ENCODE measurements at regions not wholly inside any gene's neighbourhood (a gene's known extent, or its start where the extent isn't known, plus 50 kb on each side); places are given as distances from the start of the nearest gene placed in this dataset.
"Not testable (repeated sequence)": the region's sequence is repeated elsewhere in the genome, so short reads cannot be mapped to it uniquely, and the experiment has no call there.

DNA sequence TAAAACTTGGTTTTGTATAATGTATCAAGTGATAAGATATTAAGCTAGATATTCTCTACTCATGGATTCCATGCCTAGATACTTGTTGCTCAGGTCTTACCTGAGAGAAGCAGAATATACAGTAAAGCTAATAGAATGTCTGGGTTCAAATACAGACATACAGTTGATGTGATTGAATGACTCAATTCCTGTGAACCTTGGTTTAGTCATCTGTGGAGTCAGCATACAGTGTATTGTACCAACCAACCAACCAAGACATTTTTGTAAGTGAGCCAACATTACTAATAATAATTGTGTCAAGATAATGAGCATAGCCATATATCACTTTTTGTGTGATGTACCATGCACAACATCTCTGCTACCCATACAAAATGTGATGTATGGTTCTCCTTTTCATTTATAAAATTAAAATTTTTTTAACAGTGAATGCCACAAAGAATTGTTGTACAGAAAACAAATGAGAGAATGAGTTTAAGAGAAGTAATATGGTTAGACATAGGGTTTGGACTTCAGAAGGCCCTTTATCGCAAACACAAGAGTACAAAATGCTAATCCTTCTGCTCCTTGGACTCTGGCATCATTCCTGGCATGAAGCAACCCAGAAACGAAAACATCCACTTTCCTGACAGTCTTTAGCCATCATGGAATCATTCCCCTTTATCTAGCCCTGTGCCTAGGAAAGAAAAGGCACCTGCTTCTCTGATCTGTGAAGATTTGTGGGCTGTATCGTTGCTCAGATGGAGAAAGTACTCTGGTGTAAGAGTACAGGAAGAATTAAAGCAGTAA lies 977.2 kb upstream of the USP15 start:
- Mint-ChIP-seq H3K9me3 (peaks cover 12 to 49% (median 40%) of the 10 kb centered on the region in 6 donors), H3K27ac (no peak overlapping the region), H3K27me3 (ENCODE audit: low read depth in 3 of 3) (peaks cover 0 to 2% (median 0%) of the 10 kb centered on the region in 3 donors), H3K36me3 (peaks cover 0 to 3% (median 0%) of the 10 kb centered on the region in 3 donors), H3K4me3 (no peak overlapping the region), H3K4me1 (no peaks in the 10 kb centered on the region)
- DNase-seq, result no peak

DNA sequence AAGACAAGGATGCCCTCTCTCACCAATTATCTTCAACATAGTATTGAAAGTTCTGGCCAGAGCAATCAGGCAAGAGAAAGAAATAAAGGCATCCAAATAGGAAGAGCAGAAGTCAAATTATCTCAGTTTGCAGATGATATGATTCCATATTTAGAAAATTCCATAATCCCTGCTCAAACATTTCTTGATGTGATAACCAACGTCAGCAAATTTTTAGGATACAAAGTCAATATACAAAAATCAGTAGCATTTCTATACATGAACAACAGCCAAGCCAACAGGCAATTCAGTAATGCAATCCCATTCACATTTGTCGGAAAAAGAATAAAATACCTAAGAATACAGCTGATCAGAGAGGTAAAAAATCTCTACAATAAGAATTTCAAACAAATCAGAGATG lies 969.7 kb upstream of the USP15 start:
- Mint-ChIP-seq H3K27ac (no peak overlapping the region), H3K4me1 (no peaks in the 10 kb centered on the region), H3K36me3 (peaks cover 0 to 3% (median 0%) of the 10 kb centered on the region in 3 donors), H3K9me3 (peaks cover 24 to 67% (median 51%) of the 10 kb centered on the region in 6 donors), H3K27me3 (ENCODE audit: low read depth in 3 of 3) (no peaks in the 10 kb centered on the region), H3K4me3 (no peak overlapping the region)
- DNase-seq, result no peak

DNA sequence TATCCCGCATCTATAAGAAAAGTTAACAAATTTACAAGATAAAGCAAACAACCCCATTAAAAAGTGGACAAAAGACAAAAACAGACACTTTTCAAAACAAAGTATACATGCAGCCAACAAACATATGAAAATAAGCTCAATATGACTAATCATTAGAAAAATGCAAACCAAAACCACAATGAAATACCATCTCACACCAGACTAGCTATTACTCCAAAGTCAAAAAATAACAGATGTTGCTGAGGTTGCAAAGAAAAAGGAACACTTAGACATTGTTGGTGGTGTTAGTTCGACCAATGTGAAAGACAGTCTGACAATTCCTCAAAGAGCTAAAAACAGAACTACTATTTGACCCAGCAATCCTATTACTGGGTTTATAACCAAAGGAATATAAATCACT lies 968.6 kb upstream of the USP15 start:
- no peak for DNase-seq
- Mint-ChIP-seq H3K4me3 (no peak overlapping the region), H3K36me3 (peaks cover 0 to 3% (median 0%) of the 10 kb centered on the region in 3 donors), H3K27me3 (ENCODE audit: low read depth in 3 of 3) (no peaks in the 10 kb centered on the region), H3K4me1 (no peaks in the 10 kb centered on the region), H3K9me3 (peaks cover 22 to 64% (median 47%) of the 10 kb centered on the region in 6 donors), H3K27ac (no peak overlapping the region)

DNA sequence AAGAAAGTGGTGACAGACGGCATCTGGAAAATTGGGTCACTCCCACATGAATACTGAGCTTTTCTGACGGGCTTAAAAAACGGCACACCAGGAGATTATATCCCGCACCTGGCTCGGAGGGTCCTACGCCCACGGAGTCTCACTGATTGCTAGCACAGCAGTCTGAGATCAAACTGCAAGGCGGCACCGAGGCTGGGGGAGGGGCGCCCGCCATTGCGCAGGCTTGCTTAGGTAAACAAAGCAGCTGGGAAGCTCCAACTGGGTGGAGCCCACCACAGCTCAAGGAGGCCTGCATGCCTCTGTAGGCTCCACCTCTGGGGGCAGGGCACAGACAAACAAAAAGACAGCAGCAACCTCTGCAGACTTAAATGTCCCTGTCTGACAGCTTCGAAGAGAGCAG lies 966.2 kb upstream of the USP15 start:
- not testable (repeated sequence) for H3K36me3 Mint-ChIP-seq; H3K27ac Mint-ChIP-seq; H3K27me3 Mint-ChIP-seq (ENCODE audit: low read depth in 3 of 3); H3K4me1 Mint-ChIP-seq; H3K4me3 Mint-ChIP-seq; DNase-seq
- peaks cover 16 to 45% (median 39%) of the 10 kb centered on the region in 6 donors for H3K9me3 Mint-ChIP-seq

DNA sequence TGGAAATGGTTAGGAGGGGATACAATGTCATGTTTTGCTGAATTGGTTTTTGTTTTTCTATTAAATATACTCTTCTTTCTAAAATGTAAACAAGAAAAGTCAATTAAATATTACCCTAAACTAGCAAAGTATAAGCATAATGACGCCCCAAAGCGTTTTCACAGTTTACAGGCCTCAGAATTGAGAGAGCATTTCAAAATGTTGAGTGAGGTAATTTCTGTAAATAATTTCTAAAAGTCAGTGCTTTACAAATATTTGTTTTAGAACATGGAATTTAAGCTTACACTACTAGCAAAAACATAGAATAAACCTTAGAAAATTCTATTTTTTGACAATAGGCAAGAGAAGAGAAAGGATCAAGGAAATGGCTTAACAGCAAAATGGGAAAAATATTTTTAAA lies 958.4 kb upstream of the USP15 start:
- Mint-ChIP-seq H3K9me3 (peaks cover 5 to 20% (median 8%) of the 10 kb centered on the region in 6 donors), H3K4me3 (no peak overlapping the region), H3K27me3 (ENCODE audit: low read depth in 3 of 3) (peaks cover 0 to 2% (median 0%) of the 10 kb centered on the region in 3 donors), H3K27ac (no peak overlapping the region), H3K4me1 (no peaks in the 10 kb centered on the region), H3K36me3 (no peaks in the 10 kb centered on the region)
- DNase-seq, result no peak

DNA sequence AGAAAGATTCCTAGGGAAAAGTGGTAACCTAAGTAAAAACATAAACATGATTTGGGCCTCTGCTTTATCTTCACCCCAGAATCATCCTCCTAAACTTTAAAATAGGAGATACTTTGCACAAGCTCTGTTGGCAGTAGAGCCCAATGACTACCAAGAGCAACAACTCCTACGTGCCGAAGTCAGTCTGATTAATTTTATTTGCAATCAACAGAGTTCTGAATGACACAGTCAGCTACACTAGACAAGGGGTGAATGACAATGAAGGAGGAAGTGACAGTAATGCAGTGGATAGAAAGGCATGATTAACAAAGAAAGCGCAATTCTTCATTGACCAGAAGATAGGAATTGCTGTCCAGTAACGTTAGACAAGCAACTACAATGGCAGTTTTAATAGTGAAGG lies 957.9 kb upstream of the USP15 start:
- DNase-seq, result no peak
- Mint-ChIP-seq H3K27ac (no peak overlapping the region), H3K9me3 (peaks cover 8 to 17% (median 13%) of the 10 kb centered on the region in 6 donors), H3K36me3 (no peaks in the 10 kb centered on the region), H3K4me1 (no peaks in the 10 kb centered on the region), H3K4me3 (no peak overlapping the region), H3K27me3 (ENCODE audit: low read depth in 3 of 3) (no peaks in the 10 kb centered on the region)

DNA sequence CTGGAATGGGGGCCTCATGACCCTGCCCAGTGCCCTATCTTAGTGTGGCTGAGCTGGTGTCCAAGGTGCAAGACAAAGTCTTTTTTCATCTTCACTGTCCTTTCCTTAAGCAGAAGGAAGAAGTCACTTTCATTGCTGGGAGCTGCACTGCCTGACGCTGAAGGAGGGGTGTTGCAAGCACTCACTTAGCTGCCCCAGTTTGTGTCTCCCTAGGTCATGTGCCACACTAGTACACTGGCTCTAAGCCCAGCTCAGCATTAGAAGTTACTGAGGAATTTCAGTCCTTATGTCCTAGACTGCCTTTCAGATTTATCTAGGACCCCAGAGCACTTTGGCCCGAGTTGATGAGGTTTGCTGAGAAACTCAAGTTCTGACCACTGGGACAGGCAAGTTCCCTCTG lies 952.0 kb upstream of the USP15 start:
- peaks cover 17 to 27% (median 23%) of the 10 kb centered on the region in 6 donors for H3K9me3 Mint-ChIP-seq
- no peak overlapping the region for H3K4me3 Mint-ChIP-seq
- no peak for DNase-seq
- H3K27ac Mint-ChIP-seq, result no peak overlapping the region
- H3K27me3 Mint-ChIP-seq (ENCODE audit: low read depth in 3 of 3), result no peaks in the 10 kb centered on the region
- H3K4me1 Mint-ChIP-seq, result no peaks in the 10 kb centered on the region
- H3K36me3 Mint-ChIP-seq, result no peaks in the 10 kb centered on the region

DNA sequence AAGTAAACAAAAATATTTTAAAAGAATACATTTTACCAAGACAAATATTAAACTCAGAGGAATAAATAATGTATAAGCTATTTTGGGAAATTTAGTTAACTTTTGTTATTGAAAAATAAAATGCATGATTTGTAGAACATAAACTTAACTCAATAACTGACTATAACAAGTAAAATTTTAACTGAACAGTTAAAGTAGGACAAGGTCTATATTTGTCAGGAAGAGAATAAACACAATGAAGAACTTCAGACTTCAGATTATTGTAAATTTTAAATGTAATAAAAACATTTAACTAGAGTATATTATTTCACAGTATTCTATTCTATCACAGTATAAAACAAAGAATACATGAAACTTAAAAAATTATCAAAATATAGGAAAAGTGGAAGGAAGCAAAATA lies 948.8 kb upstream of the USP15 start:
- H3K4me3 Mint-ChIP-seq, result no peak overlapping the region
- H3K36me3 Mint-ChIP-seq, result no peaks in the 10 kb centered on the region
- no peak for DNase-seq
- no peaks in the 10 kb centered on the region for H3K4me1 Mint-ChIP-seq
- H3K9me3 Mint-ChIP-seq, result peaks cover 16 to 36% (median 25%) of the 10 kb centered on the region in 6 donors
- no peak overlapping the region for H3K27ac Mint-ChIP-seq
- peaks cover 0 to 2% (median 0%) of the 10 kb centered on the region in 3 donors for H3K27me3 Mint-ChIP-seq (ENCODE audit: low read depth in 3 of 3)

DNA sequence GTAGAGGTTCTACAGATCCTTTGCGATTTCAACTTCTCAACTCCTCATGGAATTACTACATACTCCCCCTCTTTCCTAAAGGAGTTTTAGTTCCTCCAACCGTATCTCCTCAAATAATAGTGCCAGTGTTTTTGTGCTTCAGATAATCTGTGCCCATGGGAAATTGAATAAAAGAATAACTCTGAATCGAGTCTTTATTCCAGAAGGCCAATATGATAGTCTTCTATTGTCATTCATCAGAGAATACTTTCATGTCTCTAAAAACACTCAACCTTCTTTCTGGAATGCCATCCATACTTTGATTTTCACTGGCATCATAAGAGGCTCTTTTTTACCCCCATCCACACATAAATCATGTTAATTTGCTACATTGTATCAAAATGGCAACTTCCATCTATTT lies 911.3 kb upstream of the USP15 start:
- no peak overlapping the region for H3K27ac Mint-ChIP-seq
- no peak for DNase-seq
- H3K4me1 Mint-ChIP-seq, result no peaks in the 10 kb centered on the region
- peaks cover 0 to 3% (median 0%) of the 10 kb centered on the region in 3 donors for H3K36me3 Mint-ChIP-seq
- no peak overlapping the region for H3K4me3 Mint-ChIP-seq
- peaks cover 6 to 28% (median 7%) of the 10 kb centered on the region in 6 donors for H3K9me3 Mint-ChIP-seq
- H3K27me3 Mint-ChIP-seq (ENCODE audit: low read depth in 3 of 3), result no peaks in the 10 kb centered on the region

DNA sequence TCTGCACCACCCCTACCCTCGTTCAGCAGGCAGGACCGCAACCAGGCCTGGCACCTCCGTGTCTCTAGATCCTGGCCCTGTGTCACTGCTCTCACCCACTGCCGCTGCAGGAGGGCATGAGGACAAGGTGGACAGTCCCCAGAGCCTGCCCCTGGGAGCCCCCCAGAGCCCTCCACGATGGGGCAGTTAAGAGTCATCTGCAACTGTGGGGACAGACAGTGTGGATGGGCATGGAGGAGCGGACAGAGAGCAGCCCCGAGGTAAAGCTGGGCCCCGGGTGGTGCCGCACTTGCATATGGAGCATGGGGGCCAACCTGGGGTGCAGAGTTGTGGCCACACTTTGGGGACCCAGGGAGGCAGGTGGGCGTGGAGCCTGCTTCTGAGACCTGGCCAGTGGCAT lies 905.1 kb upstream of the USP15 start:
- H3K27ac Mint-ChIP-seq, result no peak overlapping the region
- peaks cover 2 to 26% (median 10%) of the 10 kb centered on the region in 6 donors for H3K9me3 Mint-ChIP-seq
- no peaks in the 10 kb centered on the region for H3K36me3 Mint-ChIP-seq

DNA sequence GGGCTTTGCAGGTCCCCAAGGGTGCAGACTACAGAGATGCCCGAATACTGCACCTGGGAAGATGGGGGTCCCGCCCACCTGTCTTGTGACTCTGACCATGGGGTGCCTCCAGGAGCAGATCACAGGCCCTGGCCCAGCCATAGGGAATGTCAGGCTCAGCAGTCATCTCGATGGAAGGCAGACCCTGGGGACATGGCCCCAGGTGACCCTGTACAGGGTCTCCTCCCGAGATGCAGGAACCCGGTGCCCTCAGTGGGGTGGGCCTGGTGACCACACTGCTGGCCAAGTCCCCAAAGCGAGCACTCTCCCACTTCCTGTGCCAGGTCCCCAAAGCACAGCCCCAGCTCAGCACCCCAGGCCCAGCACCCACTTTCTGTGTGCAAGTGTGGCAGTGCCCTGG lies 903.7 kb upstream of the USP15 start:
- Mint-ChIP-seq H3K36me3 (no peaks in the 10 kb centered on the region), H3K4me3 (no peak overlapping the region), H3K27ac (no peak overlapping the region), H3K4me1 (no peaks in the 10 kb centered on the region), H3K9me3 (peaks cover 2 to 18% (median 10%) of the 10 kb centered on the region in 6 donors), H3K27me3 (ENCODE audit: low read depth in 3 of 3) (no peaks in the 10 kb centered on the region)
- no peak for DNase-seq

More for the DNA sequence above, 905.1 kb upstream of the USP15 start:
- DNase-seq, result no peak
- Mint-ChIP-seq H3K4me3 (no peak overlapping the region), H3K27me3 (ENCODE audit: low read depth in 3 of 3) (no peaks in the 10 kb centered on the region), H3K4me1 (no peaks in the 10 kb centered on the region)

DNA sequence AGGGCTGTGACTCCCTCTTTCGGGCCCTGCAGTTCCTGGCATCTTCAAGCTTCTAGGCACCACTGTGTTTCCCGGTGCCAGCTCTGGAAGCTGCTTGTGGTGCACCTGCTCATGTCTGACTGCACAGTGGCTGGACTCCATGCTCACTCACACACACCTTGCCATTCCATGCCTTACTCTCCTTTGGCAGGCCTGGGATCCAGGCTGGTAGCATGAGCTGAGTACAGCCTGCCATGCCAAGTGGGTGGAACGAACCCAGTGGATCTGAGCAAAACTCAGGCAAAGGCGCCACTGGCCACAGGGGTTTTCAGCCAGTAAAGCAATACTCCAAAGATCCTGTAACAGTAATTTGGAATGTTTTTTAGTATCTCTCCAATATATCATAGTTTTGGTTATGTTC lies 902.7 kb upstream of the USP15 start:
- no peak for DNase-seq
- Mint-ChIP-seq H3K4me1 (no peaks in the 10 kb centered on the region), H3K9me3 (peaks cover 5 to 24% (median 13%) of the 10 kb centered on the region in 6 donors), H3K4me3 (no peak overlapping the region), H3K36me3 (no peaks in the 10 kb centered on the region), H3K27ac (no peak overlapping the region), H3K27me3 (ENCODE audit: low read depth in 3 of 3) (no peaks in the 10 kb centered on the region)

DNA sequence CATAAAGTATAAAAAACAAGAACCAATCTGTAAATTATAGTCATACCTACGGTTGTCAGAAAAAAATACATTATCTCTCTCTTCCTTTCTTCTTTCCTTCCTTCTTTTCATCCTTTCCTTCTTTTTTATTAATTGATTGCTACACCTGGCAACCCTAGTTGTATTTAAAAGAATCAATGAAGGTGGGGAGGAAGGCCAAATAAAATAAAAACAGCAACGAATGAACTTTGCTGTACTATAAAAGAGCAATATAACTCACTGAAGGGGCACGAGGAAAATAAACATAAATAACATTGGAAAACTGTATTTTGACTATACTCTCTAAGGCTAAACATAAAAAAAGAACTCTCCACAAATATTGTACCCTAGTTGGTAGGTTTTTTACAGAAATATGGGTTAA lies 898.2 kb upstream of the USP15 start:
- no peaks in the 10 kb centered on the region for H3K27me3 Mint-ChIP-seq (ENCODE audit: low read depth in 3 of 3)

DNA sequence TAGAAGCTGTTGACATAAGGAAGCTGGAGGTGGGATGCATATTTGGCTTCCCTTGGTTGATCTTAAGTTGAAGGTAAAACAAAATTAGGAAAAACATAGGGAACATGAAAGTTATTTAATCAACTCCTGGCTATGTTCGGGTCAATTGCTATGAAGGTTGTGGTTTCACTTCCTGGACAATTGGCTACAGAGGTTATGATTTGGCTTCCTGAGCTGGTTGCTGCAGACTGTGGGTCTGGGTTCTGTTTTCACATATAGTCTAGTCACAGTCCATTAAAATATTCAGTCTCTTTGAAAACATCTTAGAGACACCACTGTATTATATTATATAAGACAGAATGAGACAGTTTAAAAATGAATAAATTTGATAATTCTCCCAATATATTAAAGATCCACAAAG lies 895.2 kb upstream of the USP15 start:
- Mint-ChIP-seq H3K4me1 (no peaks in the 10 kb centered on the region), H3K4me3 (no peak overlapping the region), H3K27ac (no peak overlapping the region), H3K36me3 (no peaks in the 10 kb centered on the region), H3K27me3 (ENCODE audit: low read depth in 3 of 3) (no peaks in the 10 kb centered on the region), H3K9me3 (peaks cover 2 to 25% (median 11%) of the 10 kb centered on the region in 6 donors)
- DNase-seq, result no peak

More for the DNA sequence above, 898.2 kb upstream of the USP15 start:
- Mint-ChIP-seq H3K4me1 (no peaks in the 10 kb centered on the region), H3K27ac (no peak overlapping the region), H3K36me3 (no peaks in the 10 kb centered on the region), H3K4me3 (no peak overlapping the region), H3K9me3 (peaks cover 3 to 37% (median 9%) of the 10 kb centered on the region in 6 donors)
- no peak for DNase-seq

DNA sequence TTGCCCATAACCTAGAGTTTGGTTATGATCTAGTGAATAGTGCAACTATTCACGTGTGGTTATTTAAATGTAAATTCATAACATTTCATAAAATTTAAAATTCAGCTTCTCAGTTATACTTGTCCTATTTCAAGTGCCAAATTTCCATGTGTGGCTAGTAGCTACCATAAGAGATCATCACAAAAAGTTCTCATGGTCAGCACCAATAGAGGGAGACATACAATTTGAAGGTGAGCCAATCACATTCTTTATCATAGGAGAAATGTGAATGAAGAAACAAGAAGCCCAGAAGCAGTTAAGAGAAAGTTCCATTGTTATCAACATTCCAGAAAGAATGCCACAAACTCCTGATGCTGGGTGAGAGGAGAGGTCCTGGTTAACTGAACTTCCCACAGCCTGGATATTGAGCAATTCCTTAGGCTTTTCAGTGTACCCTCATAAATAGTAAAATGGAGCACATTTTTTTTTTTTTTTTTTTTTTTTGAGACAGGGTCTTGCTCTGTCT lies 892.9 kb upstream of the USP15 start:
- Mint-ChIP-seq H3K4me1 (no peaks in the 10 kb centered on the region), H3K27me3 (ENCODE audit: low read depth in 3 of 3) (no peaks in the 10 kb centered on the region), H3K4me3 (no peak overlapping the region), H3K27ac (no peak overlapping the region), H3K9me3 (peaks cover 0 to 16% (median 10%) of the 10 kb centered on the region in 6 donors), H3K36me3 (no peaks in the 10 kb centered on the region)
- no peak for DNase-seq

All from immature natural killer cell (primary cell).